ENCODE measurements at regions not wholly inside any gene's neighbourhood (a gene's known extent, or its start where the extent isn't known, plus 50 kb on each side); places are given as distances from the start of the nearest gene placed in this dataset.

DNA sequence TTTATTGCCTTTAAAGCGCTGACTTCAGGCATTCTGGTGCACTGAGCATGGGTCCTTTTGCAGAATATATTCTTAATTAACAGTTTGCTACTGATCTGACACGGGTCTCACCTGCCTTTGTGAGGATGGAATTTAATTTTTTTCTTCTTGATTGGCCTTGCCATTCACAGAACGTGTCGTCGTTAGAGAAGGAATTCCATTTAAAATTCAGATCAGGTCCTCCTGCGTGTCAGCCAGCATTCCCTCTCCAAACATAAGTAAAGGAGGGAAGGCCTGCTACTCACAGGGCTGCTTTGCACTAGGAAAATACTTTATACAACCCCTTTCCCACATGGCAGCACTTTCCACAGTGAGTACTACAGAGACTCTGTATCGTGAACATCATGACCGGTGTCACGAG lies 492.7 kb downstream of the NTRK3 start:
- H3K4me3 ChIP-seq (replicated peaks in 1 of 2; ENCODE audit: low read depth in 2 of 2, low read length in 2 of 2), result no peak overlapping the region
- DNase-seq (ENCODE audit: low read depth in 2 of 2), result no peak
- no peak for TF ChIP-seq CTCF (IDR thresholded peaks at IDR 0.05; ENCODE audit: low read depth, low read length)

- DNase-seq (ENCODE audit: low read depth in 2 of 2), result peak; percentile 28 to 40
- H3K4me3 ChIP-seq (replicated peaks in 1 of 2; ENCODE audit: low read depth in 2 of 2, low read length in 2 of 2), result no peak overlapping the region
- no peak for TF ChIP-seq CTCF (IDR thresholded peaks at IDR 0.05; ENCODE audit: low read depth, low read length)
These were observed 494.6 kb downstream of the NTRK3 start for GRCh38 chr15:87761736-87762509.

DNA sequence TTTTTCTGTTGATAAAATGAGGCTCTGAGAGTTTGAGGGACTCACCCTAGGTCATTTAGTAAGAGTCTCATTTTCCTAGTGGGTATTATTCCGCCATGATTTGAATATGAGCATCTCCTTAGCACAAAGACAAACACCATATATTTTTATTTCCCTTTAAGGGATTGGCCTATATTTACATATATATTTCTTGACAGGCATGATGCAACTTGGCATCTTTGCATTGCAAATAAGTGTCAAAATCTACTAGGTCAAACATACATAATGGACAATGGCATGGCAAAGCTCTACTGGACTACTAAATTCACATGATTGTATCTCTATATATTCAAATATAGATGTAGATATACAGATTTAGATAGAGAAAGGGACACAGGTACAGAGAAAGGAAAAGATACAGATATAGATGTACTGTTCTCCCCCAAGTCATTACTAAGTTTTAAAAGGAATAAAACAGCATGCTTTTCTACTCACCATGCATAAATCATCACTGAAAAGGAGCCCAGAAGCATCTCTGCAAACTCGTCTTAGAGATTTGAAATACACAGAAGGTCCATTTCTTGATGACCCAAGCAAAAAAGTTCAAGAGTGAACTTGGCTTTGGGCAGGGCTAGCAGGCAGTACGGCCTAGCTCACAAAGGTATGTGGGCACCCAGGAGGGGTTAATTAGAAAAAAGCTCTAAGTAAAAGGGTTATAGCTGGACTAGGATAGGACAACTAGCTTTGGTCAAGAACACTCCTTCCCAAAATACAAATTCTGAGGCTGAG lies 495.8 kb downstream of the NTRK3 start:
- TF ChIP-seq CTCF (IDR thresholded peaks at IDR 0.05; ENCODE audit: low read depth, low read length), result no peak
- H3K4me3 ChIP-seq (replicated peaks in 1 of 2; ENCODE audit: low read depth in 2 of 2, low read length in 2 of 2), result no peak overlapping the region
- DNase-seq (ENCODE audit: low read depth in 2 of 2), result no peak

DNA sequence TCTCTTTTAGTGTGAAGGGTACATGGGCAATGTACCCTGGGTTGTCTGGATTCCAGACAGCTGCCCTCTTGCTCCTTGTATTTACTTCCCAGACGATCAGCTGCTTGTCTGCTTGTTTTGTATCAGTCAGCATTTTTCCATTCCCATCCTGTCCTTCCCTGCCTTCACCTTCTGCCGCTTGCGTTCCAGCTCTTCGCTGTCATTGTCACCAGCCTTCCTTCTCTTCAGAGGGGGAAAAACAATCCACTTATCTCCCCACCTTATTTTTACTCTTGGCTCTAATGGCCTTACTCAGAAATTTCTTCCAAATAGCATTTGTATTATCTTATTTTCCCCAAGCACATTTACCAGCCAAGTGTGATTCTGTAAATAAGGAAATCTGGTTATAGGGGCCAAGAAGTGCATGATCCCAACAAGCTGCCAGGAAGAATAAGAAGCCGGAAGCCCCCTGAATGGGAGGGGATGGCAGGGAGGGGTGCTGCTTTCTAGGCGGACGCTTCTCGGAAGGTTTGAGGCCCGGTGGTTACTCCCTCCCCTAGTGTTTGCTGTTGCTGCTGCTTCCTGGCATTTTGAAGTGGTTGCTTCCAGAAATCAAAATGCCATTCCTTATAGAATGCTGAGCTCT lies 497.6 kb downstream of the NTRK3 start:
- peak in 1 of 2 donors; percentile 26 for DNase-seq (ENCODE audit: low read depth in 2 of 2)
- H3K4me3 ChIP-seq (replicated peaks in 1 of 2; ENCODE audit: low read depth in 2 of 2, low read length in 2 of 2), result no peak overlapping the region
- TF ChIP-seq CTCF (IDR thresholded peaks at IDR 0.05; ENCODE audit: low read depth, low read length), result no peak

DNA sequence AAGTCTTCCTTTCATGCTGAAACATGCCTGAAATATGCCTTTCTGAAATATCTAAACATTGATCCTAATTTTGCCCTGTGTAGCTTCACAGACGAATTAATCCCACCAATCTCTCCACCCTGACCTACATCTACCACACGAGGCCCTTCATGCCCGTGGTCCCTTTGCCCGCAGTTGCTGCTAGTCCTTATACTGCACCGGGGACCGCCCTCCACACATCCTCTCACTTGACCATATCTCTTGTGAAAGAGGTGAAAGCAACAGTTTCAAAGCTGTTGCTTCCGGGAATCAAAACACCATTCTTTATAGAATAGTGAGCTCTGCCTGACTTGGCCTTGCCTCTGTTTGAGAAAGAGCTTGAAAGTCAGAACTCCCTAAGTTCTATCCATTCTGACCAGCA lies 499.5 kb downstream of the NTRK3 start:
- no peak for TF ChIP-seq CTCF (IDR thresholded peaks at IDR 0.05; ENCODE audit: low read depth, low read length)
- no peak for DNase-seq (ENCODE audit: low read depth in 2 of 2)
- no peak overlapping the region for H3K4me3 ChIP-seq (replicated peaks in 1 of 2; ENCODE audit: low read depth in 2 of 2, low read length in 2 of 2)

- no peak overlapping the region for H3K4me3 ChIP-seq (replicated peaks in 1 of 2; ENCODE audit: low read depth in 2 of 2, low read length in 2 of 2)
- no peak for DNase-seq (ENCODE audit: low read depth in 2 of 2)
- no peak for TF ChIP-seq CTCF (IDR thresholded peaks at IDR 0.05; ENCODE audit: low read depth, low read length)
These were observed 500.5 kb downstream of the NTRK3 start for GRCh38 chr15:87756072-87756471.
